ENCODE measurements at regions not wholly inside any gene's neighbourhood (a gene's known extent, or its start where the extent isn't known, plus 50 kb on each side); places are given as distances from the start of the nearest gene placed in this dataset.

GRCh38 chr3:88318067-88318466 lies 168.3 kb downstream of the C3orf38 start:
- Histone ChIP-seq H3K27me3 (no peaks in the 10 kb centered on the region), H3K36me3 (no peaks in the 10 kb centered on the region)
- no peak for DNase-seq

GRCh38 chr3:88321363-88322050 lies 171.7 kb downstream of the C3orf38 start:
- H3K9me3 ChIP-seq (replicated peaks): no peaks in the 10 kb centered on the region
- peak in 1 of 2 experiments; percentile 13 for DNase-seq

More at GRCh38 chr3:88318067-88318466, 168.3 kb downstream of the C3orf38 start:
- Histone ChIP-seq H3K27ac (no peak overlapping the region), H3K4me3 (no peak overlapping the region), H3K4me1 (0 out of 2 replicates have a peak, but pooled peaks cover 3% of the 10 kb centered on the region), H3K9me3 (replicated peaks) (no peaks in the 10 kb centered on the region)

GRCh38 chr3:88324788-88325187 lies 175.0 kb downstream of the C3orf38 start:
- 0 out of 2 replicates have a peak, but pooled peaks cover 3% of the 10 kb centered on the region for H3K4me1 ChIP-seq

More at GRCh38 chr3:88321363-88322050, 171.7 kb downstream of the C3orf38 start:
- no peaks in the 10 kb centered on the region for H3K36me3 ChIP-seq
- H3K4me3 ChIP-seq: no peak overlapping the region
- 0 out of 2 replicates have a peak, but pooled peaks cover 3% of the 10 kb centered on the region for H3K4me1 ChIP-seq
- H3K27me3 ChIP-seq: no peaks in the 10 kb centered on the region
- H3K27ac ChIP-seq: no peak overlapping the region

GRCh38 chr3:88334187-88334868 lies 184.6 kb downstream of the C3orf38 start:
- H3K4me3 ChIP-seq: no peak overlapping the region
- no peak for DNase-seq
- H3K9me3 ChIP-seq (replicated peaks): no peaks in the 10 kb centered on the region
- no peaks in the 10 kb centered on the region for H3K4me1 ChIP-seq
- H3K27ac ChIP-seq: no peak overlapping the region
- no peaks in the 10 kb centered on the region for H3K36me3 ChIP-seq
- H3K27me3 ChIP-seq: no peaks in the 10 kb centered on the region

More at GRCh38 chr3:88324788-88325187, 175.0 kb downstream of the C3orf38 start:
- no peaks in the 10 kb centered on the region for H3K9me3 ChIP-seq (replicated peaks)
- no peaks in the 10 kb centered on the region for H3K27me3 ChIP-seq
- no peak overlapping the region for H3K27ac ChIP-seq
- H3K36me3 ChIP-seq: no peaks in the 10 kb centered on the region
- no peak overlapping the region for H3K4me3 ChIP-seq
- no peak for DNase-seq

GRCh38 chr3:88336894-88337293 lies 187.1 kb downstream of the C3orf38 start:
- no peak for DNase-seq
- no peaks in the 10 kb centered on the region for H3K36me3 ChIP-seq
- no peak overlapping the region for H3K4me3 ChIP-seq
- H3K9me3 ChIP-seq (replicated peaks): no peaks in the 10 kb centered on the region
- H3K27me3 ChIP-seq: no peaks in the 10 kb centered on the region
- H3K4me1 ChIP-seq: no peaks in the 10 kb centered on the region
- H3K27ac ChIP-seq: no peak overlapping the region

- Histone ChIP-seq H3K4me1 (no peaks in the 10 kb centered on the region), H3K4me3 (no peak overlapping the region), H3K9me3 (replicated peaks) (no peaks in the 10 kb centered on the region), H3K36me3 (no peaks in the 10 kb centered on the region), H3K27me3 (no peaks in the 10 kb centered on the region), H3K27ac (no peak overlapping the region)
- DNase-seq: no peak
Observed at GRCh38 chr3:88343264-88343663, 193.5 kb downstream of the C3orf38 start.

GRCh38 chr3:88346643-88347042 lies 196.9 kb downstream of the C3orf38 start:
- Histone ChIP-seq H3K27me3 (no peaks in the 10 kb centered on the region), H3K27ac (no peak overlapping the region), H3K36me3 (no peaks in the 10 kb centered on the region), H3K4me1 (no peaks in the 10 kb centered on the region), H3K4me3 (no peak overlapping the region), H3K9me3 (replicated peaks) (no peaks in the 10 kb centered on the region)
- no peak for DNase-seq

GRCh38 chr3:88362428-88362827 lies 212.7 kb downstream of the C3orf38 start:
- Histone ChIP-seq H3K27me3 (no peaks in the 10 kb centered on the region), H3K4me3 (no peak overlapping the region), H3K9me3 (replicated peaks) (no peaks in the 10 kb centered on the region), H3K4me1 (no peaks in the 10 kb centered on the region), H3K27ac (no peak overlapping the region), H3K36me3 (no peaks in the 10 kb centered on the region)
- DNase-seq: no peak

GRCh38 chr3:88364926-88365325 lies 215.2 kb downstream of the C3orf38 start:
- Histone ChIP-seq H3K9me3 (replicated peaks) (no peaks in the 10 kb centered on the region), H3K27ac (no peak overlapping the region), H3K4me3 (no peak overlapping the region), H3K27me3 (no peaks in the 10 kb centered on the region), H3K36me3 (no peaks in the 10 kb centered on the region), H3K4me1 (no peaks in the 10 kb centered on the region)
- no peak for DNase-seq

- no peaks in the 10 kb centered on the region for H3K4me1 ChIP-seq
- no peak overlapping the region for H3K4me3 ChIP-seq
- H3K36me3 ChIP-seq: no peaks in the 10 kb centered on the region
- no peaks in the 10 kb centered on the region for H3K27me3 ChIP-seq
- no peak overlapping the region for H3K27ac ChIP-seq
- DNase-seq: no peak
- no peaks in the 10 kb centered on the region for H3K9me3 ChIP-seq (replicated peaks)
Observed at GRCh38 chr3:88369337-88369736, 219.6 kb downstream of the C3orf38 start.

- Histone ChIP-seq H3K9me3 (replicated peaks) (no peaks in the 10 kb centered on the region), H3K4me3 (no peak overlapping the region), H3K27ac (no peak overlapping the region), H3K4me1 (no peaks in the 10 kb centered on the region), H3K36me3 (no peaks in the 10 kb centered on the region), H3K27me3 (no peaks in the 10 kb centered on the region)
- no peak for DNase-seq
Observed at GRCh38 chr3:88369767-88370166, 220.0 kb downstream of the C3orf38 start.

- H3K4me1 ChIP-seq: no peaks in the 10 kb centered on the region
- H3K4me3 ChIP-seq: no peak overlapping the region
- no peak overlapping the region for H3K27ac ChIP-seq
- H3K9me3 ChIP-seq (replicated peaks): no peaks in the 10 kb centered on the region
- no peak for DNase-seq
- H3K36me3 ChIP-seq: no peaks in the 10 kb centered on the region
- no peaks in the 10 kb centered on the region for H3K27me3 ChIP-seq
Observed at GRCh38 chr3:88385090-88385489, 235.3 kb downstream of the C3orf38 start.

GRCh38 chr3:88398581-88398980 lies 248.8 kb downstream of the C3orf38 start:
- Histone ChIP-seq H3K4me1 (no peaks in the 10 kb centered on the region), H3K4me3 (no peak overlapping the region), H3K9me3 (replicated peaks) (no peaks in the 10 kb centered on the region), H3K36me3 (no peaks in the 10 kb centered on the region), H3K27ac (no peak overlapping the region), H3K27me3 (no peaks in the 10 kb centered on the region)
- DNase-seq: no peak

GRCh38 chr3:88403319-88403718 lies 253.6 kb downstream of the C3orf38 start:
- no peaks in the 10 kb centered on the region for H3K27me3 ChIP-seq
- no peaks in the 10 kb centered on the region for H3K4me1 ChIP-seq
- no peaks in the 10 kb centered on the region for H3K9me3 ChIP-seq (replicated peaks)
- H3K36me3 ChIP-seq: no peaks in the 10 kb centered on the region
- H3K27ac ChIP-seq: no peak overlapping the region
- no peak overlapping the region for H3K4me3 ChIP-seq
- DNase-seq: no peak

- no peaks in the 10 kb centered on the region for H3K27me3 ChIP-seq
- no peak overlapping the region for H3K27ac ChIP-seq
- no peaks in the 10 kb centered on the region for H3K36me3 ChIP-seq
- H3K4me1 ChIP-seq: no peaks in the 10 kb centered on the region
- no peak overlapping the region for H3K4me3 ChIP-seq
- DNase-seq: no peak
- no peaks in the 10 kb centered on the region for H3K9me3 ChIP-seq (replicated peaks)
Observed at GRCh38 chr3:88408097-88408496, 258.3 kb downstream of the C3orf38 start.
